ENCODE measurements at regions not wholly inside any gene's neighbourhood (a gene's known extent, or its start where the extent isn't known, plus 50 kb on each side); places are given as distances from the start of the nearest gene placed in this dataset.

GRCh38 chr12:46910830-46911229 lies 85.0 kb upstream of the SLC38A4 start:
- TF ChIP-seq POLR2A (IDR thresholded peaks at IDR 0.05): no peak
- TF ChIP-seq CTCF (IDR thresholded peaks at IDR 0.05): no peak

Measured in thyroid gland (tissue), 4 donors.